Mucosa of rectum (tissue), 2 donors: ENCODE measurements at regions not wholly inside any gene's neighbourhood (a gene's known extent, or its start where the extent isn't known, plus 50 kb on each side); places are given as distances from the start of the nearest gene placed in this dataset.

Experiments
- H3K27ac ChIP-seq, 2 donors: one replicate each; pipeline ENCODE4 v1.7.0; 2013; ENCODE audit warnings: inconsistent platforms in 2 of 2, low read depth in 2 of 2, low read length in 2 of 2
- H3K27me3 ChIP-seq, 2 donors: one replicate each; pipeline ENCODE4 v1.7.0; 2013; ENCODE audit warnings: low read length in 2 of 2; ENCODE audit not compliant: control insufficient read depth in 2 of 2, insufficient read depth in 2 of 2
- H3K36me3 ChIP-seq, 2 donors: one replicate each; pipeline ENCODE4 v1.7.0; 2013; ENCODE audit warnings: low read length in 2 of 2; ENCODE audit not compliant: control insufficient read depth in 2 of 2, insufficient read depth in 2 of 2
- H3K4me1 ChIP-seq, 2 donors: one replicate each; pipeline ENCODE4 v1.7.0; 2013; ENCODE audit warnings: low read length in 2 of 2, mild to moderate bottlenecking in 1 of 2; ENCODE audit not compliant: control insufficient read depth in 2 of 2, insufficient read depth in 2 of 2
- H3K4me3 ChIP-seq, 2 donors: one replicate each; pipeline ENCODE4 v1.7.0; 2013; ENCODE audit warnings: low read length in 2 of 2
- H3K9ac ChIP-seq, 2 donors: one replicate each; pipeline ENCODE4 v1.7.0; 2013; ENCODE audit warnings: low read length in 2 of 2, low read depth in 1 of 2, mild to moderate bottlenecking in 1 of 2
- H3K9me3 ChIP-seq, 2 donors: one replicate each; pipeline ENCODE4 v1.7.0; 2013; ENCODE audit warnings: low read length in 2 of 2; ENCODE audit not compliant: control insufficient read depth in 2 of 2
- donor health status: healthy.
- donor health status: Normal muscosa, but diverticular disease.

DNA sequence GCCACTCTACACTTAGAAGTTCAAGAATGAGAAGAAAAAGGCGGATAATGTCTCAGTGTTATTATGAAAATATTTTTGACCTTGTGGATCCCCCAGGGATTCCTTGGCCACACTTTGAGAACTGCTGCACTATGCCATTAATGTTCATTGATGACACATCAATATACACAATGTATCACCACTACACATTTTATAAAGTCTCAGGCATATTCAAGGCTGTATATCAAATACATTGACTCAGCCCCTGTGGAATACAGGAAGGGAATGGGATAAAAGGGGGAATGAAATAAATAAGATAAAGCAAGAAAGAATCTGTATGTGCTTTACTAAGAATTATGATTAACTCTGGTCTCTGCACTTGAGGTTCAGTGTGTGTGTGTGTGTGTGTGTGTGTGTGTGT lies 69.1 kb downstream of the INHBB start:
- no peak overlapping the region for H3K27ac ChIP-seq
- H3K36me3 ChIP-seq: no peaks in the 10 kb centered on the region
- H3K4me3 ChIP-seq: no peak overlapping the region
- no peak overlapping the region for H3K9ac ChIP-seq
- peaks cover 0 to 1% of the 10 kb centered on the region in 2 donors for H3K9me3 ChIP-seq
- no peaks in the 10 kb centered on the region for H3K27me3 ChIP-seq
- H3K4me1 ChIP-seq: no peaks in the 10 kb centered on the region

GRCh38 chr2:120415728-120416509 lies 70.0 kb downstream of the INHBB start:
- H3K9me3 ChIP-seq: no peaks in the 10 kb centered on the region
- H3K27me3 ChIP-seq: no peaks in the 10 kb centered on the region
- H3K4me1 ChIP-seq: no peaks in the 10 kb centered on the region
- H3K9ac ChIP-seq: no peak overlapping the region
- H3K4me3 ChIP-seq: no peak overlapping the region
- H3K27ac ChIP-seq: no peak overlapping the region
- no peaks in the 10 kb centered on the region for H3K36me3 ChIP-seq

DNA sequence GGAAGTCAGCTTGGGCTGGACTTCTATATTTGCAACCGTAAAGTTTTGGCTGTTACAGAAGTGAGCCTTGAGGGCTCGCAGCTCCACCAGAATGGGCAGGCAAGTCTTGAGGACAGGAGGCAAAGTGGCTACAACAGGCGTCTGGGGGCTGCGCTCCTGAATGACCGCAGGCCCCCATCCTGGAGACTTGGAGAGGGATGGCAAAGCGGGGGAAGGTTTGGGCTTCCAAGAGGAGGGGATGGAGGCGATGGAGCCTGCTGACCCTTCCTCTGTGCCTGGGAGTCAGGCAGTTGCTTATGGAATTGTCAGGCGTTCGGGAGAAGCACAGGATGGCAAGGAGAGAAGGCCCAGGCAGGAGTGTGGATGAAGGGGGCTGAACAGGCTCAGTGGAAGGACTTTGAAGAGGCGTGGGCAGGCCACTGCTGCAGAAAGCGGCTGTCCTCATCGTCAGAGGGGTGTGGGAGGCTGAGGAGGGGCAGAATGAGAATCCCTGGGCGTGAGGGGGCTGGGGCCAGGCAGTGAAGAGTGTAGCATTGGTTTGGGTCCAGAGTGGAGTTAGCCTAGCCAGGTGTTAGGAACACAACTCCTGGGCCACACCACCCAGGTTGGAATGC lies 72.3 kb downstream of the INHBB start:
- Histone ChIP-seq H3K9ac (no peak overlapping the region), H3K4me3 (no peak overlapping the region), H3K27me3 (peaks cover 0 to 4% of the 10 kb centered on the region in 2 donors), H3K9me3 (no peaks in the 10 kb centered on the region), H3K27ac (no peak overlapping the region), H3K36me3 (no peaks in the 10 kb centered on the region), H3K4me1 (no peaks in the 10 kb centered on the region)

DNA sequence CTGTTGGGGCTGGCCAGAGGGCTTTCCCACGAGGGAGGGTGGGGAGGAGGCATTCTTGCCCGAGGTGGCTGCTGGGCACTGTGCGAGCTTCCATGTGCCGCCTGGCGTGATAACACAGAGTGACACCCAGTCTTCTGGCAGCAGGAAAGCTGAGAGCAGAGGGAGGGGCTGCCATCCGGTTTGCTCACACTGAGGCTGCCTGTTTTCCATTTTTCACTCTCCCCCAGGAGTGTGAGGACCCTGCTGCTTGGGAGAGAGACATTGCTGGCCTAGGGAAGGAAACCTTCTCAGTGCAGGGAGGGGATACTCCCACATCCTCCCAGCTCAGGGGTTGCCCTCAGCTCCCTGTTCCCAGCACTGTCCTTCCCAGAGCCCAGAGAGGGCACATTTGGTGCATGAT lies 73.1 kb downstream of the INHBB start:
- no peak overlapping the region for H3K9ac ChIP-seq
- H3K27me3 ChIP-seq: peaks cover 0 to 4% of the 10 kb centered on the region in 2 donors
- H3K4me1 ChIP-seq: no peaks in the 10 kb centered on the region
- no peak overlapping the region for H3K4me3 ChIP-seq
- no peak overlapping the region for H3K27ac ChIP-seq
- H3K36me3 ChIP-seq: no peaks in the 10 kb centered on the region
- no peaks in the 10 kb centered on the region for H3K9me3 ChIP-seq

DNA sequence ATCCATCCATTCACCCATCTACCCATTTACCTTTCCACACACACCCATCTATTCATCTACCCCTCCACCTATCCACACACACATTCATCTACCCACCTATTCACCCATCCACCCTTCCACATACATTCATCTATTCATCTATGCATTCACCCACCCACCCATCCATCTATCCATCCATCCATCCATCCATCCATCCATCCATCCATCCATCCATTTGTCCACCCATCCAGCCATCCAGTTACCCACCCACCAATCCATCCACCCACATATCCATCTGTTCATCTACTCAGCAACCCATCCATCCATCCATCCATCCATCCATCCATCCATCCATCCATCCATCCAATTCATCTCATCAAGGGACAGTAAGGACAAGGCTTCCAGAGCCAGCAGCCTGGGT lies 74.0 kb downstream of the INHBB start:
- no peaks in the 10 kb centered on the region for H3K36me3 ChIP-seq
- no peak overlapping the region for H3K4me3 ChIP-seq
- H3K9ac ChIP-seq: no peak overlapping the region
- no peaks in the 10 kb centered on the region for H3K4me1 ChIP-seq
- H3K27ac ChIP-seq: no peak overlapping the region
- no peaks in the 10 kb centered on the region for H3K9me3 ChIP-seq
- H3K27me3 ChIP-seq: peaks cover 0 to 4% of the 10 kb centered on the region in 2 donors

DNA sequence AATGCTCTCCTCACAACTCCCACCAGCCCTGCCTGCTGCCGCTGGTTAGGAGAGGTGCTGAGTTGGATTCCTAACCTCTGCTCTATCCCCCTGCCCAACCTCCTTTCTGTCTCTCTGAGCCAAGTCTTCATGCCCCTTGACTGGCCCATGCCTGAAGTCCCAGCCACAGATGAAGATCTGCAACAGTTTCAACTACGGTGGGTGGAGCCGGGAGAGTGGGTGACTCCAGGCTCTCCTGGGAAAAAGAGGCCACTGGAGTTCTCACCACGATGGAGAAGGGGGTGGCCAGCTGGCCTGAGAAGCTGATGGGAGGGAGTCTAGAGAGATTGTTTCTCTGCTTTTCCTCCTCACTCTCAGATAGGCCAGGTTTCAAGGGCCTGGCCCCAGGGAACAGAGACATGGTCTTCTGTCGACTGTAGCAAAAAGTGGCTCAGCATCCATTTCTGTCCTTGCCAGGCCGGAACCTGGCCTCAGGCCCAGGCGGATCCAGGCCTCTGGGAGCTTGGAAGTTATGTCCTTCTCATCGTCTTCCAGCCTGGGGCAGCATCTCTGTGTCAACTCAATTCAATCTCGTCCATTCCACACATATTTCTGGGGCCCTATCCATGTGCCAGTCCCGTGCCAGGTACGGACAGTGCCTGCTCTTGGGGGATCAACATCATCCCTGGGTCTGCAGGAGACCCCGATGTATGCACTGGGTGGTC lies 75.3 kb downstream of the INHBB start:
- no peak overlapping the region for H3K4me3 ChIP-seq
- H3K9ac ChIP-seq: no peak overlapping the region
- no peaks in the 10 kb centered on the region for H3K36me3 ChIP-seq
- H3K4me1 ChIP-seq: no peaks in the 10 kb centered on the region
- H3K27ac ChIP-seq: no peak overlapping the region
- no peaks in the 10 kb centered on the region for H3K9me3 ChIP-seq
- peaks cover 0 to 4% of the 10 kb centered on the region in 2 donors for H3K27me3 ChIP-seq

GRCh38 chr2:120421830-120422175 lies 75.9 kb downstream of the INHBB start:
- Histone ChIP-seq H3K27ac (no peak overlapping the region), H3K9ac (no peak overlapping the region), H3K27me3 (peaks cover 0 to 4% of the 10 kb centered on the region in 2 donors), H3K9me3 (no peaks in the 10 kb centered on the region), H3K4me1 (no peaks in the 10 kb centered on the region), H3K36me3 (no peaks in the 10 kb centered on the region), H3K4me3 (no peak overlapping the region)

GRCh38 chr2:120422465-120423160 lies 76.7 kb downstream of the INHBB start:
- Histone ChIP-seq H3K36me3 (no peaks in the 10 kb centered on the region), H3K27ac (no peak overlapping the region), H3K9me3 (no peaks in the 10 kb centered on the region), H3K9ac (no peak overlapping the region), H3K4me1 (no peaks in the 10 kb centered on the region), H3K4me3 (no peak overlapping the region), H3K27me3 (peaks cover 0 to 4% of the 10 kb centered on the region in 2 donors)

DNA sequence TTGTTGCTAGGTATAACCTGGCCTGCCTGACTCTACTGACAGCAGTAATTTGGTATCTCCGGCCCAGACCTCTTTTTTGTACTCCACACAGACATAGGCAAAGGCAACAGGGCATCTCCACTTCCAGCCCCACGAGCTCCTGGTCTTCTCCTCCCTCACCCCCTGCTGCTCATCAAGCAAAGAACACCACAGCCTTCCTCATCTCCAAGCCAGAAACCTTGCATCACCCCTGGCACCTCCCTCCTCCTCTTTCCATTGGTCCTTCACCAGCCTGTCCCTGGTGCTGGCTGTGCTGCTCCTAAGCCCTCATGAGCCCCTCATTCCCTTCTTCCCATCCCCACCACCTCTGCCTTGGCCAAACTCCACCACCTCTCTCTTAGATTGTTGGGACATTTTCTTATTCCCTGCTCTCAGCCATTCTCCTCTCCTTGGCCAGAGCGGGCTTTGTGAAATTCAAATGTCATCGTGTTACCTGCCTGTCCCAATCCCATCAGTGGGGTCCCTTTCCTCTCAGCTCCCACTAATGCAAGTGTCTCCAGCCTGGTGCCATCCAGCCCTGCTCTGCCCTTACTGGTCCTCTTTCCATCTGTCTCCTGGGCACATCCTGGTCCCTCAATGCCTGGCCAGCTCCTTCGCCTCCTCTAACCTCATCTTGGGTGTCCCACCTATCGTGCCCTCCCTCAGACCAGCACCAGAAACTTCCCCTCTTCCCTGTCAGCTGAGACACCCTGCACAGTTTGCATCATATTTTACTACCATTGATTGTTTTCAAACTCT lies 77.4 kb downstream of the INHBB start:
- Histone ChIP-seq H3K4me1 (no peaks in the 10 kb centered on the region), H3K27me3 (peaks cover 0 to 4% of the 10 kb centered on the region in 2 donors), H3K36me3 (no peaks in the 10 kb centered on the region), H3K9ac (no peak overlapping the region), H3K9me3 (no peaks in the 10 kb centered on the region), H3K4me3 (no peak overlapping the region), H3K27ac (no peak overlapping the region)
